Left ventricle myocardium inferior (tissue), 1 donor: ENCODE measurements at regions not wholly inside any gene's neighbourhood (a gene's known extent, or its start where the extent isn't known, plus 50 kb on each side); places are given as distances from the start of the nearest gene placed in this dataset.

Experiments
- DNase-seq: peaks from one replicate; pipeline ENCODE4 v3.0.0-alpha.2; 2020
- H3K27ac ChIP-seq: fragments of 200-600 bp; replicated peaks from 2 replicates; pipeline ENCODE4 v1.8.0; 2021
- H3K27me3 ChIP-seq: fragments of 200-600 bp; 2 replicates; pipeline ENCODE4 v1.8.0; 2021; ENCODE audit warnings: low read depth
- H3K36me3 ChIP-seq: fragments of 200-600 bp; 2 replicates; pipeline ENCODE4 v1.8.0; 2021
- H3K4me1 ChIP-seq: fragments of 200-600 bp; 2 replicates; pipeline ENCODE4 v1.8.0; 2021
- H3K4me3 ChIP-seq: fragments of 200-600 bp; 2 replicates; pipeline ENCODE4 v1.8.0; 2021; ENCODE audit warnings: mild to moderate bottlenecking, moderate library complexity
- H3K9me3 ChIP-seq: fragments of 200-600 bp; replicated peaks from 2 replicates; pipeline ENCODE4 v1.8.0; 2021
- intact Hi-C: fragments of 100-400 bp; cut with micrococcal nuclease; formaldehyde crosslinking; loops from one replicate; pipeline ENCODE4 v1.11.0; 2022
- TF ChIP-seq, protein P1 (sequence below): fragments of 200-600 bp; IDR thresholded peaks from 2 replicates; pipeline ENCODE4 v1.8.0; 2021; ENCODE audit warnings: antibody characterized with exemption, mild to moderate bottlenecking, borderline replicate concordance
- donor health status: DM: no; HTN: yes; CAD: no; lungs with severe emphysema.

DNA sequence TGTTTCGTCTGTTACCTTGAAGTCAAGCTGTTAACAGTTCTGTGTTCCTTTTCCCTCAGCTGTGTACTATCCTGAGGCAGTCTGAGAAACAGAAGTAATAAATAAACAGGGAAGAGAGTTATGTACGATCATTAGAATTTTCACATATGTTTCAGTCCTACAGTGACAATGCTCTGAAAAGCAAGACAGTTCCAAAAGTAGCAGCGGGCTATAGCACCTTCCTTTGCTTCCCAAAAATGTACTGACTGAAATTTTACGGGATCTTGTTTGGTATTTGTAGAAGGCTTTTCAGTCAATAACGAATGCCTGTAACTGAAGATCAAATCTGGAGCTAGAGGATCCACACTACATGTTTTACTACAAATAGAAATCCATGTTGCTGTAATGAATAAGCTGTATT is 428.1 kb downstream of the PYDC2 start:
- Histone ChIP-seq H3K27ac (peak overlapping the region; percentile 2), H3K4me1 (peaks cover 5% of the 10 kb centered on the region), H3K36me3 (no peaks in the 10 kb centered on the region), H3K27me3 (no peaks in the 10 kb centered on the region), H3K4me3 (no peak overlapping the region), H3K9me3 (no peaks in the 10 kb centered on the region)
- TF ChIP-seq, protein P1, sequence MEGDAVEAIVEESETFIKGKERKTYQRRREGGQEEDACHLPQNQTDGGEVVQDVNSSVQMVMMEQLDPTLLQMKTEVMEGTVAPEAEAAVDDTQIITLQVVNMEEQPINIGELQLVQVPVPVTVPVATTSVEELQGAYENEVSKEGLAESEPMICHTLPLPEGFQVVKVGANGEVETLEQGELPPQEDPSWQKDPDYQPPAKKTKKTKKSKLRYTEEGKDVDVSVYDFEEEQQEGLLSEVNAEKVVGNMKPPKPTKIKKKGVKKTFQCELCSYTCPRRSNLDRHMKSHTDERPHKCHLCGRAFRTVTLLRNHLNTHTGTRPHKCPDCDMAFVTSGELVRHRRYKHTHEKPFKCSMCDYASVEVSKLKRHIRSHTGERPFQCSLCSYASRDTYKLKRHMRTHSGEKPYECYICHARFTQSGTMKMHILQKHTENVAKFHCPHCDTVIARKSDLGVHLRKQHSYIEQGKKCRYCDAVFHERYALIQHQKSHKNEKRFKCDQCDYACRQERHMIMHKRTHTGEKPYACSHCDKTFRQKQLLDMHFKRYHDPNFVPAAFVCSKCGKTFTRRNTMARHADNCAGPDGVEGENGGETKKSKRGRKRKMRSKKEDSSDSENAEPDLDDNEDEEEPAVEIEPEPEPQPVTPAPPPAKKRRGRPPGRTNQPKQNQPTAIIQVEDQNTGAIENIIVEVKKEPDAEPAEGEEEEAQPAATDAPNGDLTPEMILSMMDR = no peak
- no peak for DNase-seq
- intact Hi-C loops = no loop called here

GRCh38 chr3:191889756-191890155 is 428.8 kb downstream of the PYDC2 start:
- TF ChIP-seq, protein P1 = no peak
- peaks cover 5% of the 10 kb centered on the region for H3K4me1 ChIP-seq
- no peaks in the 10 kb centered on the region for H3K36me3 ChIP-seq
- H3K9me3 ChIP-seq = no peaks in the 10 kb centered on the region
- H3K27me3 ChIP-seq = no peaks in the 10 kb centered on the region
- H3K27ac ChIP-seq = no peak overlapping the region
- no peak for DNase-seq
- intact Hi-C loops = no loop called here
- no peak overlapping the region for H3K4me3 ChIP-seq

DNA sequence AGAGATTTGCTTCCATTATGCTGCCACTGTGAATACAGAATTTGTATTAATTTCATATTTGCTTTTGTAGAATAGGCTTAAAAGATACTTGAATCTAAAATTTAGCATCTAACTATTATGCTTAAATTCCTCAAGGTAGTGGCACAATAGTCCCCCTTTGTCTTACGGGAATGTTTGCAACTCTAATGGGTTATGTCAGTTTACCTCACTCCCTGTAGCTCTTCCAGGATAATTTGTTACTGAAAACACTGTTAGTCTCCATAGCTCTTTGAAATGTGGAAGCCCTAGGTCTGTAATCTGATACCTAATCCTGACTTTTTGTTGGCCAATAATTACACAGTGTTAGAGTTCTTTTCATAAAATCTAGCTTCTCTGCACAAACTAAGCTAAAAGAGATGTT is 433.4 kb downstream of the PYDC2 start:
- Histone ChIP-seq H3K9me3 (no peaks in the 10 kb centered on the region), H3K36me3 (no peaks in the 10 kb centered on the region), H3K27me3 (no peaks in the 10 kb centered on the region), H3K4me3 (no peak overlapping the region), H3K4me1 (peaks cover 5% of the 10 kb centered on the region), H3K27ac (no peak overlapping the region)
- no peak for DNase-seq
- TF ChIP-seq, protein P1 = no peak
- intact Hi-C loops = no loop called here

DNA sequence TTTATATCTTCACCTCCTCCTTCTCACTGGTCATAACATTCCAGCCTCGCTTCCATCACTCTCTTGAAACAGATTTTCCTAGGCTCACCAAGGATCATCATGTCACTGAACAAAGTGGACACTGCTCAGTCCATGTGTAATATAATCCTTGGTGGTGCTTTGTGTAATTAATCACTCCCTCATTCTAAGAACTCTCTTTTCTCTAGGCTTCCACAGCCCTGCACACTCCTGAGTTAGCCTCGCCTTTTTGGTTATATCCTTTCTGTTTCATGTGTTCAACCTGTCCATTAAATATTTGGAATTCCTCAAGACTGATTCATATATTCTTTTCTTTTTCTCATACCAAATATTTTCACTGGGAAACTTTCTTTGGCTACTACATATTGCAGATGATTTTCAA is 440.8 kb downstream of the PYDC2 start:
- DNase-seq = no peak
- H3K4me3 ChIP-seq = no peak overlapping the region
- TF ChIP-seq, protein P1 = no peak
- no peak overlapping the region for H3K27ac ChIP-seq
- no peaks in the 10 kb centered on the region for H3K27me3 ChIP-seq
- intact Hi-C loops = no loop called here
- no peaks in the 10 kb centered on the region for H3K36me3 ChIP-seq
- H3K9me3 ChIP-seq = no peaks in the 10 kb centered on the region
- H3K4me1 ChIP-seq = no peaks in the 10 kb centered on the region

GRCh38 chr3:191912616-191913204 is 451.7 kb downstream of the PYDC2 start:
- Histone ChIP-seq H3K27ac (no peak overlapping the region), H3K4me1 (no peaks in the 10 kb centered on the region), H3K4me3 (no peak overlapping the region), H3K9me3 (peaks cover 5% of the 10 kb centered on the region), H3K27me3 (no peaks in the 10 kb centered on the region), H3K36me3 (no peaks in the 10 kb centered on the region)
- no peak for DNase-seq
- TF ChIP-seq, protein P1 = no peak
- intact Hi-C loops = no loop called here
